Posterior vena cava (tissue), 2 donors: ENCODE measurements at regions not wholly inside any gene's neighbourhood (a gene's known extent, or its start where the extent isn't known, plus 50 kb on each side); places are given as distances from the start of the nearest gene placed in this dataset.
"Not testable (repeated sequence)": the region's sequence is repeated elsewhere in the genome, so short reads cannot be mapped to it uniquely, and the experiment has no call there.

ENCODE experiments used
- DNase-seq: peaks from one replicate; pipeline ENCODE4 v3.0.0-alpha.2; 2020; ENCODE audit warnings: low spot score
- intact Hi-C, 2 donors: fragments of 100-400 bp; cut with DNase I; formaldehyde crosslinking; loops; one replicate each; pipeline versions ENCODE4 v1.14.1 to v1.14.2; 2022 to 2023
- donor health status: DM: yes; HTN: yes; CAD: no.
- donor health status: DM: yes; HTN: yes; CAD: no.

DNA sequence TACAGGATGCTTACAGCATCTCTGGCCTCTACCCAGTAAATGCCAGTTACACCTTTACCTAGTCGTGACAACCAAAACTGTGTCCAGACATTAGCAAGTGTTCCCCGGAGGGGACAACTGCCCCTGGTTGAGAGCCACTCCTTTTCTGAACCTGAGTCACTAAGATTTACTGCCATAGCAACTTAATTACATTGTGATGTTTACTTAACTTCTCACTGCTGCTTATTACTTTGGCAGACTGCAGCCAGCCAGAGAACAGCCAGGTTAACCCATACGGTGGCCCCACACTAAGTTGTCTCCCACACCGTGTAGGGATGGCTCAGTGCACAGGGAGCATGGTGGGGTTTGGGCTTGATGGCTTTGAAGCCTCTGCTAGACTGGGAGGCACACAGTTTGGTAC lies 204.7 kb upstream of the SULF2 start:
- intact Hi-C loops = no loop called here
- DNase-seq = no peak

DNA sequence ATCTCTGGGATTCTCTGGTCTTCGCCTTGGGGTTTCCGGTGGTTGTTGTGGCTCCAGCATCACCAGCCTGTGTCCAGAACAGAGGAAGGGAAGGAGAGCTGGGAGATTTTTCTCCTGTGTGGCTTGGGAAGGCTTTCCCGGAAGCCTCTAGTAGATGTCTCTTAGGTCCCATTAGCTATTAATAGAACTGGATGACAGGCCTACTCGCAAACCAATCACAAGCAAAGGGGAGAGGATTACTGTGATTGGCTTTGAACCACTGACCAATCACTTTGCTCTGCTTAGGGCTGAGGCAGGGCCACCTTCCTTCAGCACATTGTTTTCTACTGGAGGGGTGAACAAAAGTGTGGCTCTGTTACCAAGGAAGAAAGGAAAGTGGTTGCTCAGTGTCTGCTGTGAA lies 203.4 kb upstream of the SULF2 start:
- DNase-seq = no peak
- intact Hi-C loops = no loop called here

DNA sequence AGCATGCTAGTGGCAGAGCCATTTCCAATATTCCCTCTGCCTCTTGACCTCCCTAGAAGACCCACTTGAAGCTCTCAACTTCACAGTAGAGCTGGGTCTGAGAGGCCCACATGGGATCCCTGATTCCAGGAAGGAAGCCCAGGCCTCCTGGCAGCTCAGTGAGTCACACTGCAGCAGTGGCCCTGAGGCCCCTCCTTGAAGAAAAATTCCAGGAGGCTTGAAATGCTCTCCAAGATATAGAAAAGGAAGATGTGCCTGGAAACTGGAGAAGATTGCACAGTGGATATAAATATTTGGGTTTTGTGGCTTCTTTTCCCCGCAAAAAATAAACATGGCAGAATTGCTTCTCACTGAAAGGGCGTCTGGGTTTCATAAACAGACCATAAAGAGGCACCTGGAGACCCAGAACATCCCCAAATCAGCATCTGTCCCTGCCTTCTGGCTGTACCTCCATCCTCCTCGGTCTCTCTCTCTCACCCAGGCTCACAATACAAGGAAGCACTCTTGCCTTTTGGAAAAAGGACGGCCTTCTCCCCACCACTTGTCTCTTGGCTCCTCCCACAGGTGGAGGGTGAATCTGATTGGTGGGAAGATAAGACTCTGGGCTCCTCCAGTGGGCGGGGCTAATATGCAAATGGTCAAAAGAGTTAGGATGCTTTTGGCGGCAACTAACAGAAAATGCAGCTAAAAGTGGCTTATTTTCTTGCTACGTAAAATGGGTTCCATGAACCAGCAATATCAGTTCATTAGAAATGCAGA lies 200.0 kb upstream of the SULF2 start:
- intact Hi-C loops = no loop called here

DNA sequence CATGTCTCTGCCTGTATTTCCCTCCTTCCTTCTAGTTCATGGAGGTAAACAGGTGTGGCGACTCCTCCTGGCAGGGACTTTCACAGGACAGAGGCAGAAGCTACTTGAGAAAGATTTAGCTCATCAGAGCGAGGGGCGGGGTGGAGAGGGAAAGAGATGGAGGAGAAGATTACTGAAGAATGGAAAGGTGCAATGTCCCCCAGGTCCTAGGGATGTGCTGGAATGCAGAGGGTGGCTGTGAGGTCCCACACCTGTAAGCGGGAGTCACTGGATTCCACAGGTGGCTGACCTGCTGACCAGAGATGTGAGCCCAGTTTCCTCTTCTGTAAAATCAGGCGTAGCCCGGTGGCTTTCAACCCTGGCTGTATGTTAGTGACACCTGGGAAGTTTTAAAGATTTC lies 199.2 kb upstream of the SULF2 start:
- intact Hi-C loops = no loop called here
- DNase-seq = peak; percentile 44

More for the DNA sequence above, 200.0 kb upstream of the SULF2 start:
- no peak for DNase-seq

DNA sequence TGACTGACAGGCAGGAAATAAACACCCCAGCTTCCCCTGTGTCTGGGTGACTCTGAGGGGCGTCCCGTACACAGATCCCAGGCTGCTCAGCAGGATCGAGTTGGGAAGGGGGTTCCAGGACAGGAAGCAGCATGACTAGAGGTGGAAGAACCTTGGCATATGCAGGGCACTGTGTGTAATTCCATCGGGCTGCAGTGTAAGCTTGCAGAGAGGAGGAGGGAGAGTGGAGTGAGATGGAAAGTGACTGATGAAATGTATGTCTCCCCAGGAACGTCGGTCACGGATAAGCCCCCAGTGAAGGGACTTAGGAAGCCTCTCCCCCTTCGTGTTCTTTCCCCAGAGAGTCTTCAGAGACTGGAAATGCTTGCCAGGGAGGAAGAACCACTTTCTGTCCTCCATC lies 198.4 kb upstream of the SULF2 start:
- intact Hi-C loops, DNase-seq: not testable (repeated sequence)

DNA sequence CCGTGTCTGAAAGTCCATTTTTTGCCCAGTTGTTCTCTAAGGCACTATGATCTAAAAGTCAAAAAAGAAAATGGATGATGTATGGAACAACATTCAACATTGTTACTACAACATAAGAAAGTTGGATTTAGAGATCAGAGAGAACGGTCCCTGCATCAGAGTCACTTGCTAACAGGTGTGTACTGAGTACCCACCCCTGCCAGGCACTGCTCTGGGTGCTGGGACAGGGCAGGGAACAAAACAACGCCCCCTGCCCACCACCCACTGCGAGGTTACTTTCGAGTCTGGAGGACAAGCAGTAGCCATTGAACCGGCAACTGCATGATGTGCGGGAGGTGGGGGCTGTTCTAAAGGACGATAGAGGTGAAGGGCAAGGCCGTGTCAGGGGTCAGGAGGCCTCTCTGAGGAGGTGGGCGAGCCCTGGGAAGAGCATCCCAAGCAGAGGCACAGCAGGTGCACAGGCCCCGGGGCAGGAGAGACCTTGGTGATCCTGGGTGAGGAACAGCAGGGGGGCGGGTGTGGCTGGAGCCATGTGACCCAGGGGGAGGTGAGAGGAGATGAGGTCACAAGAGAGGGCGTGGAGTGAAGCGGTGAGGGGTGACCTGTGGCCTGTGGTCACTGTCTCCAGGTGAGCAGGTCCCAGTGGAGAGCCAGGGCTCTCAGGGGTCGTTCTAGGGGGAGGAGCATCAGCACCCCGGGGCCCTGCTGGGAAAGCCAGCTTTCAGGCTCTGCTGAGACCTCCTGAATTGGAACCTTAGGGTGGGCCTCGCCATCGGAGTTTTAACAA lies 197.5 kb upstream of the SULF2 start:
- intact Hi-C loops = no loop called here

DNA sequence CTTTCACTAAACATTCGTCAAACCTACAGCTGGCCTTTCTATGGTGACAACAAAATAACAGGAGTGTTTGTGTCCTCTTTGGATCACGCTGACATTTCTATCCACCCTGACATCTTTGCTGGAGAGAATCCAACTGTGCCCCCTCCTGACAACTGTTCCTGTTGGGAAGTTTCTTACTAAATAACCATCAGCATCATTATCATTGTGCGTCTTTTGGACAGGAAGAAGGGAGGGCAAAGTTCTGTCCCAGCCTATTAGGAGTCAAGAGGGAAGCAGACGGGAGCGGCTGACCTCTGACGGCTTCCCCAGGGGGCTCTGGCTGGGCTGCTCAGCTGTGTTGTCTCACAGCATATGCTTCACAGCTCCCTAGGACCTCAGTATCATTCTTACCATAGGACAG lies 195.9 kb upstream of the SULF2 start:
- intact Hi-C loops = no loop called here
- DNase-seq = peak; percentile 6

More for the DNA sequence above, 197.5 kb upstream of the SULF2 start:
- peak; percentile 44 for DNase-seq

DNA sequence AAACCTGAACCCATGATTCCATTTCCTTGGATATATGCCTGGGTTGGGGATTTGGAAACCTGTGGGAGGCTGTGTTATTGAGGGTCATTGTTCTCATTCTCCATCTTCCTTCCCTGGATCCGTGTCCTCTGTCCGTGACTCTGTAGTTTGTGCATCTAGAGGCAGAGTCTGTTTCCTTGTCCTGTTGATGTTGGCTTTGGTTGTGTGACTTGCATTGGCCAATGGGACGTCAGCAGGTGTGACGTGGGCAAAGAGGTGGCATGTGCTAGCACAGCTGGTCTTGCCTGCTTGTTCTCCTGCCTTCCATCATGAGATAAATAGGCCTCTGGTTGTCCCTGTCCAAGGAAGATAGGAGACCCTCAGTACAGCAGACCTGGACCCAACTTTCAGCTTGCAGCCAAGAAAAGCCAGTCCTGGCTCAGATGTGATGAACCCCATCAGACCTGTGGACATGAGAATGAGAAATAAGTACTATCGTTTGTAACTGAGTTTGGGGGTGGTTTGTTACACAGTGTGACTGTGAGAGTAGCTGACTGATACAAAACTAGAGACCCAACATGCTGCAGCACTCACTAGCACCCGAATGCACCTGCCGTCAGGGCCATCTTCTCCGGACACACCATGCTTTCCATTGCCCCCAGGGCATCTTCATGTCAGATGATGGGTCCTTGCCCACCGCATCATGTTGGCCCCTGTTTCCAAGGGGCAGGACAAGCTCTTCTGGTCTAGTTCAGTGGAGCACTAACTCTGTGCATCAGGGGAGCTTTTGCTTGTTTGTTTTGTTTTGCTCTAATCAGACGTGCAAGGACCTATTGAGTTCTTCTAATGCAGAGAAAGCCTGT lies 195.3 kb upstream of the SULF2 start:
- DNase-seq = peak; percentile 58
- intact Hi-C loops = no loop called here

DNA sequence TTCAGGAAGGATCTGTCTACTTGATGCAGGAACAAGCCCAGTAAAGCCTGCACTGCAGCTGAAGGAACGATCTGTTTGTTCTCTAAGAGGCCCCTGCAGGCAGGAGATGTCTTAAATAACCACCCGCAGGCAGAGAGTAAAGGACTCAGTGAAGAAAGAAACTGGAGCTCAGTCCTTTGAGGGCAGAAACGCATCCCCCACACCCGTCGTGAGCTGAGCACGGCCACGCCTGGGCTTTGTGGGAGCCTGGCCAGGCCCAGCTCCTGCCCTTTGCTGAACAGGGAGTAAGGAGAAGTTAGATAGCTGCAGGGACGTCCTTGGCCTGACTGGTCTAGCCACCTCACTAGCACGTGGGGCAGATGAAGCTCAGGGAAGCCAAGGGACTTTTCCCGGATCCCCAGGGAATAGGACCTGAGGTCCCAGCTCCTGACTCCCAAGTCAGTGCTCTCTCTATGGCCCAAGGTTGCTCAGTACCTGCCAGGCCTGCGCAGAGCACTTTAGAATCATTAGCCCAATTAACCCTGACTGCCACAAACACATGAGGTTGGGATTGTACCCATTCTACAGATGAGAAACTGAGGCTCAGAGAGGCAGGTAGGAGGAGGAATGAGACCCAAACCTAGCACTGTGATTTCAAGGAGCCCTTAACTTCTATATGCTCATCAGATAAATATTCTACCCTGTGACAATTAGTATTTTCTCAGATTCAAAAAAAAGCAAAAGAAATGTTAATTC lies 194.2 kb upstream of the SULF2 start:
- peak; percentile 62 for DNase-seq

DNA sequence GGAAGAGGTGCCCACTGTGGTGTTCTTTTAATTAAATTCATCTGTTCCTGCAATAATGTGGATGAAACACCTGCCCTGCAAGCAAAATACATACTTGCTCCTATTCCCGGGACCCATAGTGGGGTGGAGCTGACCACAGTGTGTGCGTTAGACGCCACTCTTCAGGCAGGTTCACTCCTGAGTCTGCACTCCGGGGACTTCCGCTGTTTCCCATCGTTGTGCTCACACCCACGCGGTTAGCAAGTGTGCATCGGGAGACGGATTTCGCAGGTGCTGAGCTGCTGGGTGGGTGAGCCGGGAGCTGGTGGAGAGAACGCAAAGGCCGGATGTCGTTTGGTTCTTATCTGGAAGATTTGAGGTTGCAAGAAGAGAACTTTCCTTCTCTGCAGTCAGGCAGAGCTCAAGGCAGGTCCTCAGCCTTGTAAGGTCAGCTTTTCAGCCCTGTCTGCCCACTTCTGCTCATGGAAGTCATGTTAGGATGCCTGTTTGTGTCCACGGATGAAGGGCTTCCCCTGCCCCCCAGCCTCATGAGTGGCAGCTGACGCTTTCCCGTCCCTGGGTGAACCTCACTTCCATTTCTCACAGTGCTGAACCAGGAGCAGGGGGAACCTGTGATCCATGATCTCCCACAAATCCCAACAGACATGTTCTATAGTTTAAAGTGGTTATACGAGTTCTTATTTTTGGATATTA lies 193.3 kb upstream of the SULF2 start:
- intact Hi-C loops = not testable (repeated sequence)
- peak; percentile 54 for DNase-seq

More for the DNA sequence above, 194.2 kb upstream of the SULF2 start:
- intact Hi-C loops = not testable (repeated sequence)

DNA sequence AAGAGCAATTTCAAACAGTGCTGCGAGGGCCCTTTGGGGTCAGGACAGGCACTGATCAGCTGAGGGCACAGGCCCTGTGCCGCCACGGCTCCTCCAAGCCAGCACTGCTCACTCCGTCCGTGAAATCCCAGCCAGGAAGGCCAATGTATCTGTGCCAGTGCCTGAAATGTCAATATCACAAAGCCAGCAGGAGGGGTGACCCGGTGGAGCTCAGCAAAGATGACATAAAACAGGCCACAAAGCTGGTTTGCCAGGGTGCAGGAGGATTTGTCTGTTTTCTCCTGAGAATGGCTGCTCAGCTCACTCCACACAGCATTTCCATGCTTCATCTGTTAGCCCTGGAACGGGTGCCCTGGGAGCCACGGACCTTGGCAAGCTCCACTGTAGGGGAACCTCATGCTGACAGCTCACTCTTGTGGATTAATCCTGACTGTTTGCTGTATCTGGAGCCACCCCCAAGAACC lies 192.5 kb upstream of the SULF2 start:
- intact Hi-C loops = not testable (repeated sequence)
- peak; percentile 43 for DNase-seq

DNA sequence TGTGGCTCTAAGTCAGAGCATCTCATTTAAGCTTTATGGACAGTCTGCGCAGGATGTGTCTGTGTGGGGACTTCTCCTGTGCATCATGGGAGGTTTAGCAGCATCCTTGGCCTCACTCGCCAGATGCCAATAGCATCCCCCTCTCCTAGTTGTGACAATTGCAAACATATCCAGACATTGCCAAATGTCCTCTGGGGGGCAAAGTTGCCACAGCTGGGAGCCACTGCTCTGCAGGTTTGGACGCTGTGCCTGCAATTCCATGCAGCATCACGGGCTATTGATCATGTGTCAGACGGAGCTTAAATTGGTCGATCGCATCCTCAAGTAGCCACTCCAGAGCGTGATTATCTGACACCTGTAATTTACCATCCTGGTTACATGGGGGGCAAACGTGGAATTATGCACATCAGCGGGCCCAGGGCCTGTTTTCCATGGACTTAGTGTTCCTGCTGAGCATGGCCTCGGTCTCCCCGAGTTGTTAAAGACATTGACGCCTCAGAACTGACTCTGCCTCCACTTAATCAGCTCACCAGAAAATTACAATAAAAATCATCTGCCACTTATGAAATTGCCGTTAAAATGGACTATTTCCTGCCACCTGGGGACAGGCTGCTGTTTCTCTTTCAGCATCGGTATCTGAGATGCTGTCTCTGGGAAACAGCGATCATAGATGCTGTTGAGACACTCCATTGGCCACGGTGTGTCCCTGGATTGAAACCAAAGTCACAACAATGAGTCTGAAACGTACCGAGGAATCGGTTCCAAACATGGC lies 191.9 kb upstream of the SULF2 start:
- DNase-seq = peak; percentile 40
- intact Hi-C loops = not testable (repeated sequence)

DNA sequence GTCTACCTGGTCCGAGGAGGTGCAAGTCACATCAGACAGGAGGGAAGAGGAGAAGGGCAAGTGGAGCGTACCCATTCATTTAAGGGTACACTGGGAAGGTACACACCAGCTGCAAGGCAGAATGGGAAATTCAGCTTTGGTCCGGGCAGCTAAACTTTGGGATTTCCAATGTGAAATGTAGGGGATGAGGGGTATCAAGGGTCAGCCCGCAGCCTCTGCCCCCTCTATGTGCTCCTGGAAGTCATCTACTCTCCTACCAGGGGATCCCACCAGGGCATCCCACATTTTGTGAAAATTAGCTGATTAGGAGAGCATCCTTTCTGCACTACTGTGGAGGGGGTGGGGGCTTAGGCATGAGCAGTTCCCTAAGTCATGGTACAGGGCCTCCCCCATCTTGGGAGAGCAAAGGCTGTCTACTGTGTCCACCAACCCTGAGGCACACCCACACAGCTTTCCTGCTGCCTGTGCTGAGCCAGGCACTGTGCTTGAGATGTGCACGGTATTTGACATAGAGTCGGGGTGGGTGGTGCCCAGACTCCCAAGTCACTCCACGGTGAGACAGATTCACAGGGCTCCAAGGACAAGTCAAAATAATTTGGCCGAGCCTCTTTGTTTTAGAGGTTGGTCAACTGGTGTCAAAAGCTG lies 189.1 kb upstream of the SULF2 start:
- intact Hi-C loops = no loop called here
- DNase-seq = peak; percentile 44

DNA sequence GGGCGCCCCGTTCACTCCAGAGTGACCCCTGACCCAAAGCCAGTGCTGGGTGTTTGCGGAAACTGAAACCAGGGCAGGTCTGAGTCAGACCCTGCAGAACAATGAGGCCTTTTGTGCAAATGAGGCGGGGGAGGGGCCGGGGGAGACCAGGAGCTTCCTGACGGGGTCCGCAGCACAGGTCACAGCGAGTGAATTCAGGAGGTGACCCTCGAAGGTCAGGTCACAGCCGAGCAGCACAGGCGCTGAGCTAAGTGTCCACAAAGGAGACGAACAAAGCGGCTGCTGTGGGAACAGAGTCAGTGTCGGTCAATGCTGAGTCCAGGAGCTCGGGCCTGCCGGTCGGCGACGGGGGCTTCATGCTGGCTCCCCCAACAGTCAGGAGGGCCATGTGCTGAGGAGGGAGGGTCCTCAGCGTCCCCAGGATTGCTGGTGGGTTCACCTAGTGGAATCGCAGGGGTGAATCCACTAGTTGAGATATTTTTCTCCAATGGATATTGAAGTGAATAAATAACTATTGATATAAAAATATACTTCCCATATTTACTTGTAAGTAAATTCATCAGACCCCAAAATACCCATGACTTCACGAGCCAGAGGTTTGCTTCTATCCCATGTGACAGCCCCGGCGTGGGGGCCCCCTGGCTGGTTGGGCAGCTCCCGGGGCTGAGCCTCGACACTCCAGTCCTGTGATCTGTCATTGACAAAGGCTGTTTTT lies 188.4 kb upstream of the SULF2 start:
- intact Hi-C loops = no loop called here
- peak; percentile 81 for DNase-seq

DNA sequence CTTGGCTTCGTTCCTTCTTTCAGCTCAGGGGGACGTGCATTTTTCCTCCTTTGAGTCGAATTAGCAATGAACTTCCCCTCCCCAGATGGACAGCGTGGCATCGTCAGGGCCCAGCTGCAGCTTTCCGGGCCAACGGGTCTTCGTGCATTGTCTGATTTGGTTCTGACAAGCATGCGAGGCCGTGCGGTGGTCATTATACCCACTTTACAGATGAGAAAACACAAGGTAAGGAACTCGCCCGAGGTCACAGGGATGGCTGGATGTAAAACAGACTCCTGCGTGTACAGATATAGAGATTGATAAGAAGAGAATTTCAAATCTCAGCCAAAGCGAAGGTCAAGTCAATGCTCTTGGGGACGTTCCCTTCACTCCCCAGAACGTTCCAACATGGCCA lies 187.6 kb upstream of the SULF2 start:
- intact Hi-C loops = no loop called here
- DNase-seq = peak; percentile 35

DNA sequence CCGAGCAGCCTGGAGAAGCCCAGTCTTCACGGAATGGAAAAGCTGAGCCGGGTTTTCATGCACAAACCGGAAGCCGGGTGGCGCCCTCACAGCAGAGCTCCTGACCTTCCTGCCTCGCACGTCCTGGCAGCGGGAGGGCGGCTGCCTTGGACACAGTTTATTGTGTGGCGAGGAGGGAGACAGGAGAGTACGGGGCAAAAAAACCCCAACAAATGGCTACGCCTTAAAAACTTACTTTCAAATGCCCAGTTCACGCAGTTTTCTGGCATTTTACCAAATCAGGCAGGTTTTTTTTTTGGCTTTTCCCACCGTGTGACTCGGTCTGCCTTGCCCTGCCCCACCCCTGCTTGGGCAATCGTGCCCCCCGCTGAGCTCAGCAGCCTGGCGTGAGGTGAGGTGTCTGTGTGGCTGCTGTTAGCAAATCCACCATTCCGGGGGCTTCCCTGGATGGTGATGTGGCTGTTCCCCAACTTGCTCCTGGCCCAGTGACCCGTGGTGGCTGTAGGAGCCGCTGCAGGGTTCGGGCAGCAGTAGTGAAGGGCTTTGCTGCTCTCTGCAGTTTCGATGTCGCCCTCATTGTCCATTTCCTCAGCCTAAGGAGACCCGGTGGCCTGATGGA lies 187.1 kb upstream of the SULF2 start:
- DNase-seq = peak; percentile 81
- intact Hi-C loops = not testable (repeated sequence)
